T1000 (cell line): ENCODE measurements at regions not wholly inside any gene's neighbourhood (a gene's known extent, or its start where the extent isn't known, plus 50 kb on each side); places are given as distances from the start of the nearest gene placed in this dataset.
"Not testable (repeated sequence)": the region's sequence is repeated elsewhere in the genome, so short reads cannot be mapped to it uniquely, and the experiment has no call there.

Experiments used
- DNase-seq: peaks from one replicate; lab custom pipeline; 2025; ENCODE audit warnings: mixed read lengths; lab: John Stamatoyannopoulos, UW

DNA sequence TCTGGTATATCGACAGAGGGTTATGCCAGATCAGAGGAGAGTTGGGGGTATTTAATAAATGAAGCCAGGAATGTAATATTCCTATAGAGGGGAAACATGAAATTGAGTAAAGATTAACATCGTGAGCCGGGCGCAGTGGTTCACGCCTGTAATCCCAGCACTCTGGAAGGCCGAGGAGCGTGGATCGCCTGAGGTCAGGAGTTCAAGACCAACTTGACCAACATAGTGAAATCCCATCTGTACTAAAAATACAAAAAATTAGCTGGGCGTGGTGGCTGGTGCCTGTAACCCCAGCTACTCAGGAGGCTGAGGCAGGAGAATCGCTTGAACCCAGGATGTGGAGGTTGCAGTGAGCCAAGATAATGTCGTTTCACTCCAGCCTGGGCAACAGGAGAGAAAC is 112.4 kb upstream of the ZNF184 start:
- DNase-seq, result not testable (repeated sequence)

DNA sequence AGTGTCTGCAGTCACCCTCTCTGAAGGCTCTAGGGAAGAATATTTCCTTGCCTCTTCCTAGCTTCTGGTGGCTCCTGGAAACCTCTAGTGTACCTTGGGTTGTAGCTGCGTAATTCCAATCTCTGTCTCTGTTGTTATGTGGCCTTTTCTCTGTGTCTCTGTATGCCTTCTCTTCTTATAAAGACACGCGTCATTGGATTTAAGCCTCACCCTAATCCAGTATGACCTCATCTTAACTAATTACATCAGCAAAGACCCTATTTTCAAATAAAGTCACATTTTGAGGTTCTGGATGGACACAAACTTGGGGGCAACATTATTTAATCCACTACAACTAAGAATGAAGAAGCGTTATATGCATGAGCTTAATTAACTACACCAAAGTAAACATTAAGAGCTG is 111.4 kb upstream of the ZNF184 start:
- DNase-seq, result no peak

DNA sequence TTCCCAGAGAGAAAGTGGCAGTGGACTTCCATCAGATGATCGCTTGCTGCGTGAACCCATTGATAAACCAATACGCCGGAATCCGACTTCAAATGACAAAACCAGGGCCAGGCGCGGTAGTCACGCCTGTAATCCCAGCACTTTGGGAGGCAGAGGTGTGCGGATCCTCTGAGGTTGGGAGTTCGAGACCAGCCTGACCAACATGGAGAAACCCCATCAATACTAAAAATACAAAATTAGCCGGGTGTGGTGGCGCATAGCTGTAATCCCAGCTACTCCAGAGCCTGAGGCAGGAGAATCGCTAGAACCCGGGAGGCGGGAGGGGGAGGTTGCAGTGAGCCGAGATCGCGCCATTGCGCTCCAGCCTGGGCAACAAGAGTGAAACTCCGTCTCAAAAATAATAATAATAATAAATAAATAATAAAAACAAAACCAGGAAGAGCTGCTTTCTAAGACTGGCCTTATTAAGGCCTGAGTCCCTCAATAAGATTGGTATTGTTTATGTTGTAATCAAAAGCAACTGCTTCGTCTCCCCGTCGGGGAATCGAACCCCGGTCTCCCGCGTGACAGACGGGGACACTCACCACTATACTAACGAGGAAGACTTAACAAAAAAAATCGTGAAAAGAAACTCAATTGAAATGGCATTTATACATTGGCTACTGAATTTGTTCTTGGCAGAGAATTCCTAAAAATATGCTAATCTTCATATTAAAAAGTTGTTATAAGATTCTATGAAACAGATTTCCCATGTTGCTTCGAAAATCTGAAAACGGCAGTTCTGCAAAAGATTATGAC is 110.2 kb upstream of the ZNF184 start:
- no peak for DNase-seq

DNA sequence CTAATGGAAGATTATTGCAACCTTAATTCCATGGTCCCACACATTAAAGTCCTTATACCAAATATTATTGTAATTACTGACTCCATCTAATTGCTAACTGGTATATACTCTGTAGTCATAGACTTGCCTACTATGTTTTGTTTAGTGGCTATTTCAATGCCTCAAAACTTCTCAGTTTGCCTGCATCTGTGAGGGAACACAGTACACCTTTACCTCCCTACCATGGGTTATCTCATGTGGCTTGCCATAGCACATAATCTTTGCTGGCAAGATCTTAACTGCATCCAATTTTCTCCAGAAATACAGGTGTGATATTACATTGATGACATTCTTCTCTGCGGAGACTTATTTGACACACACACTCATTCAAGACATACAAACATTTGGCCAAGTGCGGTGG is 107.1 kb upstream of the ZNF184 start:
- DNase-seq, result no peak

GRCh38 chr6:27577922-27578321 is 105.0 kb upstream of the ZNF184 start:
- DNase-seq, result no peak

DNA sequence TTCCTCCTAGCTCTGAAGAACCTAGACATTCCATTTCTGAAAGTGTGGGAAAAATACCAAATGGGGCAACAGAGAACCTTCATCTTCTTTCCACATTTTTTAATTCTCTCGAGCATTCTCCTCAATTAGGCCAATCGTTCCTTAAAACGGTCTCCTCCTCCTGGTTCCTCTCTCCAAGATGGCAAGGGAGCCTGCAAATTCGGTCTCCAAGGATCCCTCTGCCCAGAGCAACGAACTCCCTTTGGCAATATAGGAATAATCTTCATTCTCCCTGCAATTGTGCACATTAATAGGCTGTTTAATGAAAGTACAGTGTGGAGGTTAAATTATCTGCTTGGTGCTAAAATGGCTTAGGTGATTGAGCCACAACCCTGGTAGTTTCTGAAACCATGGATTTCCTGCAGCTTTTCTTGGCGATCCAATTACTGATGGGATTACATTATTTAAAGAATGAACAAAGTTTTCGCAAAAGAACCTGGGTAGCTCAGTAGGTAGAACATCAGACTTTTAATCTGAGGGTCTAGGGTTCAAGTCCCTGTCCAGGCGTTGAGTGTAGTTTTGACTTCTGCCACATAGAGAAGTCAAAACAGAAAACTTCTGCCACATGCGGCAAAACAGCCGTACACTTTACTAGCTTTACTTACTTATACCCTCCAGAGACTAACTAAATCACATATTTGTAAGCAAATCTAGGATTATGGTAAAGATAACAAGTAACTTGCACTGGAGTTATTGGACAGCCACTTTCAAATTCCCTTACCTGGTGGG is 102.9 kb upstream of the ZNF184 start:
- DNase-seq, result no peak

- no peak for DNase-seq
These were observed 95.5 kb upstream of the ZNF184 start for GRCh38 chr6:27568226-27568897.

DNA sequence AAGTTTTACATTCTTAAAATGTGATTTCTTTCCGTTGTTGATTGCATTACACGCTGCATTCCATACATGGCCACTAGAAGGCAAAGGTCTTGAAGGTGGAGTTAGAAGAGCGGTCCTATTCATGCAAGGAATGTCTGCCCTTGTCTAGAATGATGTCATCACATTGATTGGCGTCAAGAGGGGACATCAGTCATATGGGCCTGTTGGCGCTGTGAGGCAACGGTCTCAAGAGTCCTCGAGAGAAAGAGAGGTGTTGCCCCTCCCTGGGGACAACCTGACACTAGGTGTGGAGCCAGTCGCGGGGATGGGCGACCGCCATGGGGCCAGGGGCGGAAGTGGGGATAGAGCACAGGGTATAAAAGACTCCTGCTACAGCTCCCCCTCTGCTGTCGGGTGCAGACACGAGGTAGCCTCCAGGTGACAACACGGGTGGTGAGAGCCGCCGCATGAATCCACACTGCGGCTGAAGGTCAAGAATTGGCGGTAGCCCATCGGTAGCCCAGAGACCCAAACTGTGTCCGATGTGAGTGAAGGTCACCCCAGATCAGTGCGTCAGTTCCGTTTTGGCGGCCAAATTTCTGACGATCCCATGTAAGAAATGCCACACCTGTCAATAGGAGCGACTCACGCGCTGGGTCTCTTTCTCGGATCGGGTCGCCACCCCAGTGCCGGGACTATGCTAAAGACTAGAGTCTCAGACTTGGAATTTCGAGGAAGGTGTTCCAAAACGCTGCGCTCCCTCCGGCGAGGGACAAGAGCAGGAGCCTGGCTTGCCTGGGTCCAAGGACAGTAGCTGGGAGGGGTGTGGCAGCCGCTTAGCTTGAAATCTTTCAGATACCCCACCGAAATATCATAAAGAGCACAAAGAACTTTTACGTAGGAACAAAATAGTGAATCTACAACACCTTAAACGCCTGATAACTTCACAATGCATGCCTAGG is 93.2 kb upstream of the ZNF184 start:
- no peak for DNase-seq

DNA sequence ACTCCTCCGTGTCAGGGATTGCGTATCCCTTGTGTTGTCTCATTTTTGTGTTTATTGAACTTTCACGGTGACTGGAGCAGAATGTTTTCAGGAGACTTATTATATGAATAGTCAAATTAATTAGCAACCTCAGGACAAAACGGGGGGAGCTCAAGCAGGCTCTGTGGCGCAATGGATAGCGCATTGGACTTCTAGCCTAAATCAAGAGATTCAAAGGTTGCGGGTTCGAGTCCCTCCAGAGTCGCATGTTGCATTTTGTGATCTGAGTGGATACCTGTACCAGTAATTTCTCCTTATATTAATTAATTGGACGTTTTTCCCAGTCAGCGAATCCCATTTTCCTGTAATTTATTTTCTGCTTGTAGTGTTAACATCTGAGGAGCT is 89.1 kb upstream of the ZNF184 start:
- no peak for DNase-seq

GRCh38 chr6:27558028-27558724 is 85.3 kb upstream of the ZNF184 start:
- DNase-seq, result no peak

DNA sequence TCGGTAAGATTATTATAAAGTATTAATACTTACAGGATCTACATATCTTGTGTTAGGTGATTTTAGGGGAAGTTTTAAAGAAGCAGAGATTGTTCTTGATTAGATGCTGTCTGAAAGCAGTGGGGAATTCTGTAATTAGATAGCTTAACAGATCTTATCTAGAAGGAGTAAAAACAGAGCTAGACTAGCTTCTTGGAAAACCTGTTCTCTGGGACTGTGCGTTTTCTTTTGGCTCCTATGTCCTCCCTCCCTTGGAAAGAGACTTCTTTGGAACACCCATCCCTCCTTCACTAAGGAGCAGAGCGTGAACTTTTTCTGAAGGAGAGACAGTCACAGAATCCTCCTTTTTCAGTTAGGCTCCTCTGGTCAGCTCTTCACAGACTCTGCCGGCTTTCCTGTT is 83.5 kb upstream of the ZNF184 start:
- DNase-seq, result no peak

DNA sequence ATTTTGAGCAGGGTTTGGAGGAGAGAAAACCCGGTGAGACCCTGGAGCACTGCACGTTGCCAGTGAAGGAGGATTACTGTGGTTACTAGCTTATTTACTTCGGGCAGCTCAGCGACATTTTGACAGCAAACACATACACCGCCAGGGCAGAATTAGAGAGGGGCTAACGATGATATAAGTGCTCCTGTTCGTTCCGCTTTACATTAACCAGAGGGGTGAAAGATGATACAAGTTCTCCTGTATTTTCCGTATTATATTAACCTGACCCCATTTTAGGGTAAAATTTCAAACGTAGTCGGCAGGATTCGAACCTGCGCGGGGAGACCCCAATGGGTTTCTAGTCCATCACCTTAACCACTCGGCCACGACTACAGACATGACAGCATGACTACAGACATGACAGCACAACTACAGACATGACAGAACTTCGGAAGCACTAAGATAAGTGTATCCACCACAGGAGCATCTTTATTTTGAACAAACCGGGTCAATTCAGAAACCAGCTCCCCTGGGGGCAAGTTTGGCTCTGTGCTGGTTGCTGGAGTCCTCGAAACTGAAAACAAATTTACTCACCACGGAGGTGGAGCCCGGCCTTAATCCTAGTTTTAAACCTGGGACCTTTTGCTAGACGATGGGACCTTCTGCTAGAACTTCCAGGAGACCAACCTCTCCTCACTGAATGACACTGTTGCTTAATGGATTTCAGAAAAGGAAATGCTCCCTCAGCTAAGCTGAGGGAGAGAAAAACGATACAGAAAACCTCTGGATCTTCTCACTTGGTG is 80.4 kb upstream of the ZNF184 start:
- no peak for DNase-seq

DNA sequence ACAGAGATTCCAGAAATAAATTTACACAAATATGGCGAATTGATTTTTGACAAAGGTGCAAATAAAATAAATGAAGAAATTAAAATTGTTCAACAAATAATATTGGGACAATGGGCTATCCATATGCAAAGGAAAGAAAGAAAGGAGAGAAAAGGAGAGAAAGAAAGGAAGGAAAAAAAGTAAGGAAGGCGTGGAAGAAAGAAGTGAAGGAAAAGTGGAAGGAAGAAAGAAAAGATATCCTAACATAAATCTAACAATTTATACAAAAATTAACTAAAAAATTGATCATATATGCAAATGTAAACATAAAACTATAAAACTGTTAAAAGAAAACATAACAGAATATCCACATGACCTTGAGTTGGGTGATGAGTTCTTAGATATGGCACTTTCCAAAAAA is 78.7 kb upstream of the ZNF184 start:
- DNase-seq, result no peak

- DNase-seq, result no peak
These were observed 77.8 kb upstream of the ZNF184 start for GRCh38 chr6:27550692-27551091.

DNA sequence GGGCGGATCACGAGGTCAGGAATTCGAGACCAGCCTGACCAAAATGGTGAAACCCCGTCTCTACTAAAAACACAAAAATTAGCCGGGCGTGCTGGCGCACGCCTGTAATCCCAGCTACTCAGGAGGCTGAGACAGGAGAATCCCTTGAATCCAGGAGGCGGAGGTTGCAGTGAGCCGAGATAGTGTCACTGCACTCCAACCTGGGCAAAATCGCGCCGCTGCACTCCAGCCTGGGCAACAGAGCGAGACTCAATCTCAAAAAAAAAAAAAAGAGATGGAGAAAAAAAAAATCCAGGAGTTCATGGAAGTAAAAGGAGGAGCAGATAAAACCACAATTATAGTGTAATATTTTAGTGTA is 76.3 kb upstream of the ZNF184 start:
- not testable (repeated sequence) for DNase-seq

GRCh38 chr6:27547157-27548075 is 74.5 kb upstream of the ZNF184 start:
- DNase-seq, result peak; percentile 22

GRCh38 chr6:27546522-27546921 is 73.6 kb upstream of the ZNF184 start:
- DNase-seq, result no peak

DNA sequence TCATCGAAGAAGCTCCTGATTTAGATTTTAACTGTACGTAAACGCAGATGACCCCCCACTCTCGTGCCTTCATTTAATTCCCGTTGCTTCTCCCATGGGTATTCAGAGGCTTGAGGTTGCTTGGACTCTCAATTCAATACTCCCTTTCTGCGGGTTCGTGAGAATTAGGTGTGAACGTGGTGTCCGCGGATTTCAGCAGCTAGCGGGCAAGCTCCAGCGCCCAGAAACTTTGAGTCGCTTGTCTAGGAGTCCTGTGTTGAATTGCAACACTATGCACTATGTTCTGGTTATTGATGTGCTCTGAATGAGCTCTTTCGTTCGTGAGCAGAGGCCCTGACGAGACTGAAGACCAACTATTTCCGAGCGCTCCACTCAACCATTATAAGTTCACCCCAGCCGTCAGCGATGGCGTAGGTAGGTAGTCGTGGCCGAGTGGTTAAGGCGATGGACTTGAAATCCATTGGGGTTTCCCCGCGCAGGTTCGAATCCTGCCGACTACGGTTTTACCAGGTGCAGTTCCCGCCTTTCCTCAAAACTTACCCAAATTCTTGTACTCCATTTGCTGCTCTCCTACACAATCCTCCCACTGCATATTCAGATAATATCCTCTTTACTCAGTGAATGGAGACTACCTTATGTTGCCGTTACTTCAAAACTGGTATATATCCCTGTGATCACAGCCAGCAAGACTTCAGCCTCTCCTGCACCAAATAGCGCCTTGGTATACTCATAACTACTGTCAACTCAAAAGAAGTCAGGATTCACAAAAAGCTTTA is 72.6 kb upstream of the ZNF184 start:
- DNase-seq, result no peak
